K562 (cell line): ENCODE measurements at regions not wholly inside any gene's neighbourhood (a gene's known extent, or its start where the extent isn't known, plus 50 kb on each side); places are given as distances from the start of the nearest gene placed in this dataset.

ENCODE experiments used
- ARID1B ChIP-seq: fragments of 450-650 bp; IDR thresholded peaks from 2 replicates; pipeline ENCODE4 v1.6.1; 2016; ENCODE audit warnings: antibody characterized with exemption, mild to moderate bottlenecking, inconsistent platforms
- BCL6 ChIP-seq: fragments of 250-450 bp; sonication (Bioruptor Pico); IDR thresholded peaks from 2 replicates; pipeline ENCODE4 v1.4.0; 2020
- DMBX1 ChIP-seq: fragments of 250-450 bp; sonication (Bioruptor Pico); IDR thresholded peaks from 2 replicates; pipeline ENCODE4 v1.8.0; 2022; ENCODE audit warnings: inconsistent platforms, mild to moderate bottlenecking, moderate library complexity, borderline replicate concordance
- FOXK2 ChIP-seq, 2 experiments: fragments of 450-650 bp; IDR thresholded peaks in 1 of 2; conservative IDR thresholded peaks in 1 of 2; 2 replicates each; pipeline ENCODE4 v1.6.1; 2016; ENCODE audit warnings: low read depth in 2 of 2, mild to moderate bottlenecking in 1 of 2
- GABPA ChIP-seq: fragments of 200-800 bp; sonication (Bioruptor generic); conservative IDR thresholded peaks from 2 replicates; pipeline ENCODE4 v1.6.1; 2016; ENCODE audit warnings: low read depth, missing genetic modification characterization, missing compliant biosample characterization
- KDM1A ChIP-seq, 2 experiments: fragments of 450-650 bp; IDR thresholded peaks; 2 replicates each; pipeline ENCODE4 v1.6.1; 2016; ENCODE audit warnings: mild to moderate bottlenecking in 2 of 2
- MAFF ChIP-seq: IDR thresholded peaks from 2 replicates; pipeline ENCODE4 v1.6.1; 2012; ENCODE audit warnings: low read length, improper control_type of control experiment
- MAFG ChIP-seq: fragments of 450-650 bp; conservative IDR thresholded peaks from 2 replicates; pipeline ENCODE4 v1.6.1; 2016; ENCODE audit warnings: missing genetic modification characterization, missing compliant biosample characterization
- MTA3 ChIP-seq: fragments of 450-650 bp; formaldehyde crosslinking; IDR thresholded peaks from 2 replicates; pipeline ENCODE4 v1.6.1; 2017; ENCODE audit warnings: mild to moderate bottlenecking, borderline replicate concordance
- MYC ChIP-seq, 2 experiments: fragments of 250-450 bp in 1 of 2; sonication (Bioruptor Pico) in 1 of 2; IDR thresholded peaks; 2 replicates each; pipeline versions ENCODE4 v1.5.1 to v1.6.1; 2012 to 2021; ENCODE audit warnings: low read depth in 2 of 2, borderline replicate concordance in 1 of 2, improper control_type of control experiment in 1 of 2, low read length in 1 of 2, mild to moderate bottlenecking in 1 of 2, moderate library complexity in 1 of 2
- RAD21 ChIP-seq, 2 experiments: fragments of 250-450 bp in 1 of 2; fragments of 450-650 bp in 1 of 2; sonication (Bioruptor Pico) in 1 of 2; formaldehyde crosslinking in 1 of 2; IDR thresholded peaks in 1 of 2; conservative IDR thresholded peaks in 1 of 2; 2 replicates each; pipeline versions ENCODE4 v1.4.0 to v1.8.0; 2020 to 2022; ENCODE audit warnings: mild to moderate bottlenecking in 2 of 2, moderate library complexity in 1 of 2
- SUPT5H ChIP-seq: fragments of 450-650 bp; IDR thresholded peaks from 2 replicates; pipeline ENCODE4 v1.6.1; 2016
- TCF7 ChIP-seq: sonication (generic); IDR thresholded peaks from 2 replicates; pipeline ENCODE4 v1.6.1; 2016; ENCODE audit warnings: antibody characterized with exemption, borderline replicate concordance
- ZNF589 ChIP-seq: fragments of 200-800 bp; sonication (Bioruptor generic); IDR thresholded peaks from 2 replicates; pipeline ENCODE4 v1.6.1; 2016; ENCODE audit warnings: low read depth, missing genetic modification characterization, missing compliant biosample characterization
- ZNF778 ChIP-seq: fragments of 450-650 bp; formaldehyde crosslinking; IDR thresholded peaks from 2 replicates; pipeline ENCODE4 v1.4.0; 2020; ENCODE audit warnings: mild to moderate bottlenecking, moderate library complexity
- TF ChIP-seq, protein P1 (sequence below), 2 experiments: fragments of 450-650 bp; formaldehyde crosslinking in 1 of 2; IDR thresholded peaks; 2 replicates each; pipeline versions ENCODE4 v1.4.0 to v1.6.1; 2014 to 2020; ENCODE audit warnings: mild to moderate bottlenecking in 2 of 2, borderline replicate concordance in 1 of 2, low read depth in 1 of 2
- TF ChIP-seq, protein P2 (sequence below), 3 experiments: IDR thresholded peaks in 2 of 3; conservative IDR thresholded peaks in 1 of 3; 2 replicates each; pipeline ENCODE4 v1.5.1; 2011 to 2012; ENCODE audit warnings: low read length in 3 of 3, mild to moderate bottlenecking in 3 of 3, control low read depth in 2 of 3, improper control_type of control experiment in 1 of 3, inconsistent platforms in 1 of 3, low read depth in 1 of 3, mixed read lengths in 1 of 3, moderate library complexity in 1 of 3; ENCODE audit not compliant: insufficient read depth in 2 of 3

DNA sequence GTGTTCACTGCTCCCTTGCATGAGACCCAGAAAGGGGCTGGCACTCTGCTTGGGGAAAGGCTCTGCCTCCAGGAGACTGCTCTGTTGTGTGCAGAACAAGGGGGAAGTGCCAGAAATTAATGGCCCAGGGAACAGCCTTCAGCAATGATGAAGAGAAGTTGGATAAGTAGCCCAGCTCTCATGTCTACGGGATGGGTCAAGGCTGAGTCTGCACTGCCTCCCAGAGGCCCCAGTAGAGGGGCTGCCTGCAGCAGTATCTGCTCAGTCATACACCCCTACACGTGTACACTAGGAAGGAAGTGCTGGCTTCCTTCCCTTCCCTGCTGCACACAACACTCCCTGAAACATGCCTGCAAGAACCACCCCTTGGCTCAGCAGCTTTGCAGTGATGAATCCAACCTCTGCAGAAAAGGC, 54.6 kb upstream of the URI1 start (continued):
- TF ChIP-seq, protein P1, sequence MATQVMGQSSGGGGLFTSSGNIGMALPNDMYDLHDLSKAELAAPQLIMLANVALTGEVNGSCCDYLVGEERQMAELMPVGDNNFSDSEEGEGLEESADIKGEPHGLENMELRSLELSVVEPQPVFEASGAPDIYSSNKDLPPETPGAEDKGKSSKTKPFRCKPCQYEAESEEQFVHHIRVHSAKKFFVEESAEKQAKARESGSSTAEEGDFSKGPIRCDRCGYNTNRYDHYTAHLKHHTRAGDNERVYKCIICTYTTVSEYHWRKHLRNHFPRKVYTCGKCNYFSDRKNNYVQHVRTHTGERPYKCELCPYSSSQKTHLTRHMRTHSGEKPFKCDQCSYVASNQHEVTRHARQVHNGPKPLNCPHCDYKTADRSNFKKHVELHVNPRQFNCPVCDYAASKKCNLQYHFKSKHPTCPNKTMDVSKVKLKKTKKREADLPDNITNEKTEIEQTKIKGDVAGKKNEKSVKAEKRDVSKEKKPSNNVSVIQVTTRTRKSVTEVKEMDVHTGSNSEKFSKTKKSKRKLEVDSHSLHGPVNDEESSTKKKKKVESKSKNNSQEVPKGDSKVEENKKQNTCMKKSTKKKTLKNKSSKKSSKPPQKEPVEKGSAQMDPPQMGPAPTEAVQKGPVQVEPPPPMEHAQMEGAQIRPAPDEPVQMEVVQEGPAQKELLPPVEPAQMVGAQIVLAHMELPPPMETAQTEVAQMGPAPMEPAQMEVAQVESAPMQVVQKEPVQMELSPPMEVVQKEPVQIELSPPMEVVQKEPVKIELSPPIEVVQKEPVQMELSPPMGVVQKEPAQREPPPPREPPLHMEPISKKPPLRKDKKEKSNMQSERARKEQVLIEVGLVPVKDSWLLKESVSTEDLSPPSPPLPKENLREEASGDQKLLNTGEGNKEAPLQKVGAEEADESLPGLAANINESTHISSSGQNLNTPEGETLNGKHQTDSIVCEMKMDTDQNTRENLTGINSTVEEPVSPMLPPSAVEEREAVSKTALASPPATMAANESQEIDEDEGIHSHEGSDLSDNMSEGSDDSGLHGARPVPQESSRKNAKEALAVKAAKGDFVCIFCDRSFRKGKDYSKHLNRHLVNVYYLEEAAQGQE (IDR thresholded peaks at IDR 0.05; ENCODE audit: borderline replicate concordance), result peak; percentile 49; the same call in 1 of the 2 replicates
- TF ChIP-seq, protein P1 (CRISPR knock-in tag; IDR thresholded peaks at IDR 0.05; ENCODE audit: low read depth), result no peak
- TF ChIP-seq ZNF589 (CRISPR knock-in tag) (no peak), GABPA (peak; percentile 39; the same call in 1 of the 2 replicates), KDM1A (IDR thresholded peaks at IDR 0.05) (peak in 1 of 2 experiments; percentile 57; a peak in 1 of 4 replicates), SUPT5H (no peak), FOXK2 (conservative IDR thresholded peaks at IDR 0.05 in 1 of 2, IDR thresholded peaks at IDR 0.05 in 1 of 2; ENCODE audit: low read depth in 2 of 2) (peak in 1 of 2 experiments; percentile 42; a peak in 1 of 4 replicates), MAFF (no peak), RAD21 (CRISPR knock-in tag; conservative IDR thresholded peaks at IDR 0.05 in 1 of 2, IDR thresholded peaks at IDR 0.05 in 1 of 2) (peak; percentile 67 to 71), MYC (IDR thresholded peaks at IDR 0.05; ENCODE audit: low read depth, low read length) (peak; percentile 71), MYC (CRISPR knock-in tag; IDR thresholded peaks at IDR 0.05; ENCODE audit: borderline replicate concordance, low read depth) (no peak), MAFG (tag) (0 out of 2 replicates have a peak, but pooled peaks have one; percentile 18), DMBX1 (CRISPR knock-in tag) (no peak), ZNF778 (CRISPR knock-in tag) (no peak), ARID1B (no peak), TCF7 (no peak), MTA3 (peak; percentile 27; the same call in 1 of the 2 replicates), BCL6 (CRISPR knock-in tag) (no peak)
- TF ChIP-seq, protein P2, sequence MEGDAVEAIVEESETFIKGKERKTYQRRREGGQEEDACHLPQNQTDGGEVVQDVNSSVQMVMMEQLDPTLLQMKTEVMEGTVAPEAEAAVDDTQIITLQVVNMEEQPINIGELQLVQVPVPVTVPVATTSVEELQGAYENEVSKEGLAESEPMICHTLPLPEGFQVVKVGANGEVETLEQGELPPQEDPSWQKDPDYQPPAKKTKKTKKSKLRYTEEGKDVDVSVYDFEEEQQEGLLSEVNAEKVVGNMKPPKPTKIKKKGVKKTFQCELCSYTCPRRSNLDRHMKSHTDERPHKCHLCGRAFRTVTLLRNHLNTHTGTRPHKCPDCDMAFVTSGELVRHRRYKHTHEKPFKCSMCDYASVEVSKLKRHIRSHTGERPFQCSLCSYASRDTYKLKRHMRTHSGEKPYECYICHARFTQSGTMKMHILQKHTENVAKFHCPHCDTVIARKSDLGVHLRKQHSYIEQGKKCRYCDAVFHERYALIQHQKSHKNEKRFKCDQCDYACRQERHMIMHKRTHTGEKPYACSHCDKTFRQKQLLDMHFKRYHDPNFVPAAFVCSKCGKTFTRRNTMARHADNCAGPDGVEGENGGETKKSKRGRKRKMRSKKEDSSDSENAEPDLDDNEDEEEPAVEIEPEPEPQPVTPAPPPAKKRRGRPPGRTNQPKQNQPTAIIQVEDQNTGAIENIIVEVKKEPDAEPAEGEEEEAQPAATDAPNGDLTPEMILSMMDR (IDR thresholded peaks at IDR 0.05 in 2 of 3, conservative IDR thresholded peaks at IDR 0.05 in 1 of 3; ENCODE audit: insufficient read depth in 2 of 3, low read depth in 1 of 3, low read length in 3 of 3), result peak; percentile 41 to 61 (median 52); a peak in 5 of 6 replicates
